Suprapubic skin (tissue), 4 donors: ENCODE measurements at regions not wholly inside any gene's neighbourhood (a gene's known extent, or its start where the extent isn't known, plus 50 kb on each side); places are given as distances from the start of the nearest gene placed in this dataset.

ENCODE experiments used
- POLR2A ChIP-seq, 2 donors: fragments of 450-650 bp; IDR thresholded peaks; one replicate each; pipeline ENCODE4 v1.6.1; 2017; ENCODE audit warnings: antibody characterized with exemption in 2 of 2, mild to moderate bottlenecking in 2 of 2, moderate library complexity in 2 of 2
- POLR2AphosphoS5 ChIP-seq, 3 donors: sonication (generic); formaldehyde crosslinking; IDR thresholded peaks; one replicate each; pipeline ENCODE4 v1.6.1; 2017; ENCODE audit warnings: antibody characterized with exemption in 3 of 3

DNA sequence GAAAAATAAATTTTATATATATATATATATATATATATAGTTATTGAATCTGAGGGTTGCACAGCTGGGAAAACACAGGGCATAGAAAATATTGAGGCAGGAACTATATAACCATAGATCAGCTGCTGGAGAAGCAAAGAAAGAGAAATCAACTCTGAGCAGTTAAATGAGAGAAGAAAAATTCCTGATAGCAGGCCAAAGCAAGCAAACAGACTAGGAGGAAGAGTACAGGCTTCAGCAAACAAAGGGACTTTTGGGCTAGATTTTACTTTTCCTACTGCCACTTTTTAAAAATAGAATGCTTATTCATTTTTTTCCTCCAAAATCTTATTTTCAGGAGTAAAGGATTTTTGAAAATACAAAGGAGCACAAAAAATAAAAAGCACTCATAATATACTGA, 216.0 kb upstream of the PRKD1 start:
- TF ChIP-seq POLR2A (IDR thresholded peaks at IDR 0.05) (no peak), POLR2AphosphoS5 (IDR thresholded peaks at IDR 0.05) (no peak)
